Upper lobe of left lung (tissue), 6 donors: ENCODE measurements at regions not wholly inside any gene's neighbourhood (a gene's known extent, or its start where the extent isn't known, plus 50 kb on each side); places are given as distances from the start of the nearest gene placed in this dataset.

Source experiments
- ATAC-seq, 2 donors: fragments of 200-7000 bp; cut with Tn5 transposase; one replicate each; pipeline ENCODE4 v1.9.1; 2022; ENCODE audit warnings: mild to moderate bottlenecking in 2 of 2, moderate library complexity in 2 of 2; ENCODE audit not compliant: low FRiP score in 2 of 2
- DNase-seq, 2 donors: peaks; one replicate each; pipeline ENCODE4 v3.0.0-alpha.2; 2019 to 2020
- H3K27ac ChIP-seq, 4 donors: fragments of 200-600 bp; sonication (generic); one replicate each; pipeline ENCODE4 v1.5.1; 2016 to 2019
- H3K27me3 ChIP-seq, 4 donors: fragments of 200-600 bp; sonication (generic); one replicate each; pipeline ENCODE4 v1.5.1; 2017 to 2019
- H3K36me3 ChIP-seq, 4 donors: fragments of 200-600 bp; sonication (generic); one replicate each; pipeline ENCODE4 v1.5.1; 2016 to 2019
- H3K4me1 ChIP-seq, 4 donors: fragments of 200-600 bp; sonication (generic); one replicate each; pipeline ENCODE4 v1.5.1; 2018 to 2019
- H3K4me3 ChIP-seq, 4 donors: fragments of 200-600 bp; sonication (generic); one replicate each; pipeline ENCODE4 v1.5.1; 2017 to 2019; ENCODE audit warnings: mild to moderate bottlenecking in 2 of 4, moderate library complexity in 1 of 4
- H3K9me3 ChIP-seq, 4 donors: fragments of 200-600 bp; sonication (generic); one replicate each; pipeline ENCODE4 v1.5.1; 2018 to 2019
- CTCF ChIP-seq, 6 experiments: fragments of 450-650 bp in 4 of 6; fragments of 200-600 bp in 2 of 6; sonication (generic) in 2 of 6; IDR thresholded peaks; one replicate each; pipeline ENCODE4 v1.5.1; 2016 to 2019; ENCODE audit warnings: antibody characterized with exemption in 6 of 6
- EP300 ChIP-seq, 4 donors: sonication (generic); formaldehyde crosslinking; IDR thresholded peaks; one replicate each; pipeline ENCODE4 v1.5.1; 2017; ENCODE audit warnings: antibody characterized with exemption in 4 of 4, control low read depth in 2 of 4
- POLR2A ChIP-seq, 4 donors: fragments of 450-650 bp; IDR thresholded peaks; one replicate each; pipeline ENCODE4 v1.5.1; 2016 to 2017; ENCODE audit warnings: antibody characterized with exemption in 4 of 4, mild to moderate bottlenecking in 2 of 4
- POLR2AphosphoS5 ChIP-seq, 2 donors: sonication (generic); formaldehyde crosslinking; IDR thresholded peaks; one replicate each; pipeline ENCODE4 v1.5.1; 2017; ENCODE audit warnings: antibody characterized with exemption in 2 of 2
- WGBS, 2 donors: methylation state at CpG; one replicate each; pipeline ENCODE4 v1.1.5; 2017 to 2018; 5-methylcytosine and 5-hydroxymethylcytosine counted together
- donor health status: DM: no; HTN: no; CAD: no; lungs with moderate emphysema.
- donor health status: DM: no; HTN: yes; CAD: no; lungs with severe emphysema.

DNA sequence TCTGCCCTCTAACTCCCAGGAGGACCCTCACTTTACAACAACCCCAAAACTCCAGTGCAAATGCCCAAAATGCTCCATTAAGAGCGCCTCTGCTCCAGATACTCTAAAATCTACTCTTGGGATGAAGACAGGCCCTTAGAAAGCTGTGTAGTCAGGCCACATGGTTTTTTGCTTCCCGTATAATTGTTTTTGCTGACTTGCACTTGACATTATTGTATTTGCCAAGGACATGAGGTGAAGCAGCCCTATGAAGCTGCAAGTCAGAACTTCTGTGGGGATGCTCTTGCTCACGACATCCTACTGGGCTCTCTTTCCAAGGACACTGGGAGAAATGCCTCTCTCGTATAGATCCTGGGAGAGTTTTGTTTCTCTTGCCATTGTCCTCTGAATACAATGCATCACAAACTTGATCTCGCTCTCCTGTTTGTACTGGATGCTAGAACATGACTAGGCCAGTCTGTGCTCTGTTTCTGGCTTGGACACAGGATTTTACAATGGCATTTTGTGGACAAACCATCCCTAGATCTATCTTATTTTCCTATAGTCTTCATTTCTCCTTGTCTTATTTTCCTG lies 177.2 kb upstream of the DTNBP1 start:
- WGBS, 2 donors: 90 to 93% methylated on average over 5 of the region's 5 CpGs
- ATAC-seq: no peak

DNA sequence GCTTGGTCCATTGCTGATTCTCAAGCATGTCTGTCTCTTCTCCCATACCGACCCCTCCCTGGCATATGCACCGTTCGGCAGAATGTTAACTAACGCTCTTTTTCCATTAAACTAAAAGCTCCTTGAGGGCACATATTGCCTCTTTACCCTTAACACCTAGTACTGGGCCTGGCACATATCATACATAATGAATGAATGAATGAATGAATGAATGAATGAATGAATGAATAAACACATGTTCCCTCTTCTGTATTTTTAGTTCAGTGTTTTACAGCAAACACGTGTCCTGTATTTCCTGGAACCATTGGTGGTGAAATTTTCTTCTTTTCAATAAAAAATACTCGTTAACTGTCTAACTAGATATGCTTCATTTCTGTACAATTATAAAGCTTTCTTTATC lies 174.4 kb upstream of the DTNBP1 start:
- no peaks in the 10 kb centered on the region for H3K27me3 ChIP-seq
- H3K36me3 ChIP-seq: no peaks in the 10 kb centered on the region
- H3K9me3 ChIP-seq: no peaks in the 10 kb centered on the region
- no peak overlapping the region for H3K27ac ChIP-seq
- ATAC-seq: no peak
- no peak for DNase-seq
- 92 to 96% methylated on average over 6 of the region's 6 CpGs for WGBS, 2 donors
- no peak overlapping the region for H3K4me3 ChIP-seq
- TF ChIP-seq CTCF (IDR thresholded peaks at IDR 0.05) (no peak), POLR2AphosphoS5 (IDR thresholded peaks at IDR 0.05) (no peak), POLR2A (IDR thresholded peaks at IDR 0.05) (no peak), EP300 (IDR thresholded peaks at IDR 0.05) (no peak)
- H3K4me1 ChIP-seq: no peaks in the 10 kb centered on the region

More for the DNA sequence above, 177.2 kb upstream of the DTNBP1 start:
- Histone ChIP-seq H3K27me3 (no peaks in the 10 kb centered on the region), H3K36me3 (no peaks in the 10 kb centered on the region), H3K9me3 (no peaks in the 10 kb centered on the region), H3K27ac (no peak overlapping the region), H3K4me1 (peaks cover 0 to 11% (median 6%) of the 10 kb centered on the region in 4 donors), H3K4me3 (no peak overlapping the region)
- TF ChIP-seq EP300 (IDR thresholded peaks at IDR 0.05) (no peak), CTCF (IDR thresholded peaks at IDR 0.05) (no peak), POLR2AphosphoS5 (IDR thresholded peaks at IDR 0.05) (no peak), POLR2A (IDR thresholded peaks at IDR 0.05) (no peak)
- DNase-seq: no peak

- no peak for DNase-seq
- Histone ChIP-seq H3K27me3 (no peaks in the 10 kb centered on the region), H3K27ac (no peak overlapping the region), H3K4me1 (no peaks in the 10 kb centered on the region), H3K9me3 (no peaks in the 10 kb centered on the region), H3K36me3 (no peaks in the 10 kb centered on the region), H3K4me3 (no peak overlapping the region)
- no peak for ATAC-seq
- TF ChIP-seq POLR2AphosphoS5 (IDR thresholded peaks at IDR 0.05) (no peak), EP300 (IDR thresholded peaks at IDR 0.05) (no peak), POLR2A (IDR thresholded peaks at IDR 0.05) (no peak), CTCF (IDR thresholded peaks at IDR 0.05) (no peak)
- 87 to 88% methylated on average over 1 of the region's 1 CpG for WGBS, 2 donors
Measured at GRCh38 chr6:15832841-15833240, 170.0 kb upstream of the DTNBP1 start.

DNA sequence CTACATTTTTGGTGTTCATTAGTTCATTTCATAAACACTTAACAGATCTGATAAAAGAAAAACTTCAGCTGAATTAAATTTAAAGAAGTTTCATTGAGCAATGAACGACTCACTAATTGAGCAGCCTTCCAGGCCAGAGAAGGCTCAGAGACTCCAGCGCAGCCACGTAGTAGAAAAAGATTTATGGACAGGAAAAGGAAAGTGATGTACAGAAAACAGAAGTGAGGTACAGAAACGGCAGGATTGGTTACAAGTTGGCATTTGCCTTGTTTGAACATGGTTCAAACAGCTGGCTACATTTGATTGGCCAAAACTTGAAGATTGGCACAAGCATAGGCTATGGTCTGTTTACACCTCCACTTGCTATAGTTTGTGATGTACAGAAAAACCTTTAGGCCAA lies 166.3 kb upstream of the DTNBP1 start:
- no peak overlapping the region for H3K4me3 ChIP-seq
- H3K27me3 ChIP-seq: no peaks in the 10 kb centered on the region
- WGBS, 2 donors: 59 to 66% methylated on average over 4 of the region's 4 CpGs
- no peak for ATAC-seq
- H3K36me3 ChIP-seq: no peaks in the 10 kb centered on the region
- no peaks in the 10 kb centered on the region for H3K4me1 ChIP-seq
- no peaks in the 10 kb centered on the region for H3K9me3 ChIP-seq
- no peak for DNase-seq
- H3K27ac ChIP-seq: no peak overlapping the region
- TF ChIP-seq EP300 (IDR thresholded peaks at IDR 0.05) (no peak), CTCF (IDR thresholded peaks at IDR 0.05) (no peak), POLR2A (IDR thresholded peaks at IDR 0.05) (no peak), POLR2AphosphoS5 (IDR thresholded peaks at IDR 0.05) (no peak)
